ENCODE measurements at regions not wholly inside any gene's neighbourhood (a gene's known extent, or its start where the extent isn't known, plus 50 kb on each side); places are given as distances from the start of the nearest gene placed in this dataset.

DNA sequence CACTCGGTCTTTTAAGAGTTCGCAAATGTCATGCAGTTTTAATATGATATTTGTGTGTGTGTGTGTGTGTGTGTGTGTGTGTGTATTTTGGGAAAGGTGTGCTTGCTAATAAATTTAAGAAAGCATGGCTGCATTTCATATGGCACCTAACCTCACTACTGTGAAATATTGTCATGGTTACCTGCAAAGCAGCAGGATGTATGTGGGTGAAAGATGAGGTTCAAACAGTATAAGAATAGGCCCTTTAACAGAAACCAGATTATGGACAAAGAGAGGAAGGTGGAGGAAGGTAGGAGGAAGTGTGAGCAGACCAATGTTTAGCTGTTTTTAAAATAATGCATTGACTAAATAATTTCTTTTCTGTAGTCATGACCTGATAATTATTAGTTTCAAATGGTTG lies 73.5 kb upstream of the CACNA2D1 start:
- Mint-ChIP-seq H3K4me3 (no peak overlapping the region), H3K9me3 (peaks cover 0 to 13% (median 3%) of the 10 kb centered on the region in 8 donors), H3K27ac (no peak overlapping the region), H3K36me3 (no peaks in the 10 kb centered on the region), H3K27me3 (peaks cover 0 to 1% of the 10 kb centered on the region in 2 donors), H3K4me1 (no peaks in the 10 kb centered on the region)
- CTCF ChIA-PET (ENCODE audit: partially characterized antibody): no interaction called here
- H3K9me3 ChIP-seq (ENCODE audit: control insufficient read depth in 1 of 2, low read length in 2 of 2): no peaks in the 10 kb centered on the region
- no peak for DNase-seq
- intact Hi-C loops (cut with micrococcal nuclease): no loop called here
- H3K36me3 ChIP-seq (ENCODE audit: insufficient read depth, low read length): no peaks in the 10 kb centered on the region
- POLR2A ChIA-PET (ENCODE audit: partially characterized antibody): no interaction called here
- H3K27ac ChIP-seq (ENCODE audit: low read depth, low read length): no peak overlapping the region
- no peak overlapping the region for H3K4me3 ChIP-seq (ENCODE audit: low read length in 2 of 2)
- H3K4me1 ChIP-seq (ENCODE audit: insufficient read depth, low read length): no peaks in the 10 kb centered on the region
- H3K27me3 ChIP-seq (ENCODE audit: insufficient read depth, low read length): no peaks in the 10 kb centered on the region

DNA sequence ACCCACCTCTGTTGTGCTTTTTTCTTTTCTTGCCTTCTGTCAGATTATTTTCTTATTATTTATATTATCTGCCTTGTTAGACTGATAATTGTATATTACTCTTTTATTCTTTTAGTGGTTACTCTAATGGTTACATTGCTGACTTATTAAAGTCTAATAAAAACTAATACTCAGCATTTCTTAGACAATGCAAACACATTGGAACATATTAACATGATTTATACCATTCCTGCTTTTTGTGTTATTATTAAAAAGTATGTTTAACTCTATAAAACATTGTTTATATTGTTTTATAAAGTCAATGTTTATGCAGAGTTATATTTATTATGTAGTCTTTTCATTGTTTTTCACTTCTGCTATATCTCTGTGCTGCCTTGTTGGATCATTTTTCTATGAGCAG lies 68.0 kb upstream of the CACNA2D1 start:
- no peaks in the 10 kb centered on the region for H3K4me1 Mint-ChIP-seq

DNA sequence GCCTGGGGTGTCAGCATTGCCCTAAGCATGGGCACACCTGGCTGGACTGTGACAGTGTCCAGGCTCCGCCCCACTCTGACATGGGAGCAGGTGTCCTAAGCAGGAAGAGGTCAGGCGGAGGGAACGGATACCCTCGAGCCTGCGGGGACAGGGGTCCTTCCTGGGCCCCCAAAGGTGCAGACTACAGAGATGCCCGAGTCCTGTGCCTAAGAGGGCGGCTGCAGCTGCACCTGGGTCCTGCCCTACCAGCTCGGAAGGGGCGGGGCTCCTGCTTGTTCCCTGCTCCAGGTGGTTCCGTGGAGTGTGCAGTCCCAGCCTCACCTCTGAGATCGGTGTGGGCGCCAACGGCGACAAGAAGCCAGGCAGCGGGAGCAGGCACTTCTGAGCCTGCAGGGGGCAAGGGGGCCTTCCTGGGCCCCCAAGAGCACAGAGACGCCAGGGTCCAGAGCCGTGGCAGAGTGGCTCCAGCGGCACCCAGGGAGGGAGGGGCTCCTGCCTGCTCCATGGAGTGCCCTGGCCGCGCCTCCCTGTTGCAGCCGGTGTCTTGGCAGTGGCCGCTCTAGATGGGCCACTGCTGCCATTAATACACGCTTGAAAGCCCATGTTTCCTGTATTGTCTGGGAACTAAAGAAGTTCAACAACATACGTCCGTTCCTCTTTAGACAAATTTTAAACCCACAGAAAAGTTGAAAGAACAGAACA lies 64.5 kb upstream of the CACNA2D1 start:
- peaks cover 0 to 13% (median 4%) of the 10 kb centered on the region in 8 donors for H3K9me3 Mint-ChIP-seq

More for the DNA sequence above, 68.0 kb upstream of the CACNA2D1 start:
- Mint-ChIP-seq H3K36me3 (no peaks in the 10 kb centered on the region), H3K4me3 (no peak overlapping the region), H3K27ac (no peak overlapping the region), H3K27me3 (no peaks in the 10 kb centered on the region), H3K9me3 (peaks cover 0 to 12% (median 3%) of the 10 kb centered on the region in 8 donors)
- H3K27ac ChIP-seq (ENCODE audit: low read depth, low read length): no peak overlapping the region
- H3K27me3 ChIP-seq (ENCODE audit: insufficient read depth, low read length): no peaks in the 10 kb centered on the region
- DNase-seq: no peak
- H3K4me3 ChIP-seq (ENCODE audit: low read length in 2 of 2): no peak overlapping the region
- ChIA-PET CTCF (ENCODE audit: partially characterized antibody) (no interaction called here), POLR2A (ENCODE audit: partially characterized antibody) (no interaction called here)
- H3K36me3 ChIP-seq (ENCODE audit: insufficient read depth, low read length): no peaks in the 10 kb centered on the region
- H3K4me1 ChIP-seq (ENCODE audit: insufficient read depth, low read length): no peaks in the 10 kb centered on the region
- intact Hi-C loops (cut with micrococcal nuclease): no loop called here
- no peaks in the 10 kb centered on the region for H3K9me3 ChIP-seq (ENCODE audit: control insufficient read depth in 1 of 2, low read length in 2 of 2)

DNA sequence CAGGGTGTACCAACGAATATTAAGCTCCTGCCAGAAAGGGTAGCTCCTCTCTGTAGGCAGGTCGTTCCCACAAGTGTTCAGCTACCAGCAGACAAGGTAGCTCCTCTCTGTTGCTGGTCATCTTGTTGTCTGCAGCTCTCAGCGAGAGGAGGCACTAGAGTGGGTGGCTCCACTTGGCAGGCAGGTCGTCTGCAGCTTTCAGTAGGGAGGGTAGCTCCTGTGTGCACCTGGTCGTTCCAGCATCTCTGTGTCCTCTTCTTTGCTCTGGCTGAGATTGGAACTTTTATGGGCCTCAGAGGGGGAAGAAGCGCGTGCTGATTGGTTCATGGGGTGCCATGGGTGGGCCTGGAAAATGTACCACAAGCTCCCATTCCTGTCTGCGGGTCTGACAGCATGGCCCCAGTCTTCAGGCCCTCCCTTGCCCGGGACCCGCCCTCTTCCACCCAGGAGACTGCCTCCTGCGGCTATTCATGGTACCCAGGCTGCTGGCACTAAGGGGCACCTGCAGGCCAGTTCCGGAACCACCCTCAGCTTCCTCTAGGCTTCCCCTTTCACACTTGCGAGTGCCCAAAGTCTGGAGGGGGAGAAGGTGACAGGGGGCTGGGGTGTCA lies 63.9 kb upstream of the CACNA2D1 start:
- Mint-ChIP-seq H3K27ac (no peak overlapping the region), H3K4me3 (no peak overlapping the region), H3K27me3 (no peaks in the 10 kb centered on the region), H3K4me1 (no peaks in the 10 kb centered on the region), H3K36me3 (no peaks in the 10 kb centered on the region), H3K9me3 (peaks cover 0 to 13% (median 4%) of the 10 kb centered on the region in 8 donors)
- no peak overlapping the region for H3K27ac ChIP-seq (ENCODE audit: low read depth, low read length)
- ChIA-PET POLR2A (ENCODE audit: partially characterized antibody) (no interaction called here), CTCF (ENCODE audit: partially characterized antibody) (no interaction called here)
- H3K36me3 ChIP-seq (ENCODE audit: insufficient read depth, low read length): no peaks in the 10 kb centered on the region
- no peaks in the 10 kb centered on the region for H3K4me1 ChIP-seq (ENCODE audit: insufficient read depth, low read length)
- H3K4me3 ChIP-seq (ENCODE audit: low read length in 2 of 2): no peak overlapping the region
- DNase-seq: no peak
- intact Hi-C loops (cut with micrococcal nuclease): no loop called here
- no peaks in the 10 kb centered on the region for H3K27me3 ChIP-seq (ENCODE audit: insufficient read depth, low read length)
- H3K9me3 ChIP-seq (ENCODE audit: control insufficient read depth in 1 of 2, low read length in 2 of 2): no peaks in the 10 kb centered on the region

More for the DNA sequence above, 64.5 kb upstream of the CACNA2D1 start:
- H3K4me3 ChIP-seq (ENCODE audit: low read length in 2 of 2): no peak overlapping the region
- CTCF ChIA-PET (ENCODE audit: partially characterized antibody): no interaction called here
- Mint-ChIP-seq H3K27me3 (no peaks in the 10 kb centered on the region), H3K4me1 (no peaks in the 10 kb centered on the region), H3K27ac (no peak overlapping the region), H3K36me3 (no peaks in the 10 kb centered on the region), H3K4me3 (no peak overlapping the region)
- DNase-seq: peak in 1 of 5 donors; percentile 28
- no peaks in the 10 kb centered on the region for H3K36me3 ChIP-seq (ENCODE audit: insufficient read depth, low read length)
- H3K27ac ChIP-seq (ENCODE audit: low read depth, low read length): no peak overlapping the region
- intact Hi-C loops (cut with micrococcal nuclease): no loop called here
- POLR2A ChIA-PET (ENCODE audit: partially characterized antibody): no interaction called here
- no peaks in the 10 kb centered on the region for H3K9me3 ChIP-seq (ENCODE audit: control insufficient read depth in 1 of 2, low read length in 2 of 2)
- no peaks in the 10 kb centered on the region for H3K4me1 ChIP-seq (ENCODE audit: insufficient read depth, low read length)
- H3K27me3 ChIP-seq (ENCODE audit: insufficient read depth, low read length): no peaks in the 10 kb centered on the region

DNA sequence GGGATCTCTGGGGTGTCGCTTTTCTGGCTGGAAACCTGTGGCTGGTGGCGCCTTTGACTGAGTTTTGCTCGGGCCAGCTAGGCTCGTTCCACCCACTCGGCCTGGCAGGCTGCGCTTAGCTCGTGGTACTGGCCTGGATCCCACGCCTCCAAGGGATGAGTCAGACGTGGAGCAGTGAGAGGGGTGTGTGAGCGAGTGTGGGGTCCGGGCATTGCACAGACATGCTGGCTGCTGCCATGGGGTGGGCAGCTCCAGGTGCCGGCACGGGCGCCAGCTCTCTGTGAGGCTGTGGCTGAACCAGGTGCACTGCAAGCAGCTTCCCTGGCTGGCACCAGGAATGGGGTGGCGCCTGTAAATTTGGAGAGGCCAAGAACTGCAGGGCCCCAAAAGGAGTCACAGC lies 63.1 kb upstream of the CACNA2D1 start:
- DNase-seq: no peak
- Mint-ChIP-seq H3K9me3 (peaks cover 0 to 14% (median 8%) of the 10 kb centered on the region in 8 donors), H3K36me3 (no peaks in the 10 kb centered on the region), H3K27ac (peak overlapping the region in 1 of 7 donors; percentile 53), H3K27me3 (no peaks in the 10 kb centered on the region), H3K4me1 (no peaks in the 10 kb centered on the region), H3K4me3 (no peak overlapping the region)
- H3K9me3 ChIP-seq (ENCODE audit: control insufficient read depth in 1 of 2, low read length in 2 of 2): no peaks in the 10 kb centered on the region
- H3K27me3 ChIP-seq (ENCODE audit: insufficient read depth, low read length): no peaks in the 10 kb centered on the region
- POLR2A ChIA-PET (ENCODE audit: partially characterized antibody): no interaction called here
- H3K36me3 ChIP-seq (ENCODE audit: insufficient read depth, low read length): no peaks in the 10 kb centered on the region
- no peak overlapping the region for H3K4me3 ChIP-seq (ENCODE audit: low read length in 2 of 2)
- intact Hi-C loops (cut with micrococcal nuclease): no loop called here
- CTCF ChIA-PET (ENCODE audit: partially characterized antibody): no interaction called here
- H3K4me1 ChIP-seq (ENCODE audit: insufficient read depth, low read length): no peaks in the 10 kb centered on the region
- no peak overlapping the region for H3K27ac ChIP-seq (ENCODE audit: low read depth, low read length)

DNA sequence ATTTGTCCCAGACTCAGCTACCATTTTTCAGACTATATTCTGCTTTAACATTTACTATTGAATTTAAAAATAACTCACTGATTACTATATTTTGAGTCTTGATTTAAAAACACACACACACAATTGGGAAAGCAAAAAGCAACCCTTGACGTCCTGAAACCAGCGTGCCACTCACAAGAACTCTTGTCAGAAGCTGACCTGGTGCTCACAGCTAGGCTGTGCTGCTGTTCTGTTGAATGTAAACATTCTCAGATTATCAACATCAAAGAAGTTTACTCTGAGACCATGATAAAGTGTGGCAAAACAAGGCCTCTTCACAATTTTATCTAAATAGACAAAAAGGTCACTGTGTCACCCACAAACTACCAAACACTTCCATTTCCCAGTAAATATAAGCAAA lies 62.6 kb upstream of the CACNA2D1 start:
- Histone ChIP-seq H3K36me3 (ENCODE audit: insufficient read depth, low read length) (no peaks in the 10 kb centered on the region), H3K9me3 (ENCODE audit: control insufficient read depth in 1 of 2, low read length in 2 of 2) (no peaks in the 10 kb centered on the region), H3K27ac (ENCODE audit: low read depth, low read length) (no peak overlapping the region), H3K4me1 (ENCODE audit: insufficient read depth, low read length) (no peaks in the 10 kb centered on the region), H3K27me3 (ENCODE audit: insufficient read depth, low read length) (no peaks in the 10 kb centered on the region), H3K4me3 (ENCODE audit: low read length in 2 of 2) (no peak overlapping the region)
- Mint-ChIP-seq H3K36me3 (no peaks in the 10 kb centered on the region), H3K27me3 (no peaks in the 10 kb centered on the region), H3K4me1 (no peaks in the 10 kb centered on the region), H3K27ac (no peak overlapping the region), H3K9me3 (peaks cover 0 to 17% (median 11%) of the 10 kb centered on the region in 8 donors), H3K4me3 (no peak overlapping the region)
- intact Hi-C loops (cut with micrococcal nuclease): no loop called here
- no peak for DNase-seq
- CTCF ChIA-PET (ENCODE audit: partially characterized antibody): no interaction called here
- POLR2A ChIA-PET (ENCODE audit: partially characterized antibody): no interaction called here

DNA sequence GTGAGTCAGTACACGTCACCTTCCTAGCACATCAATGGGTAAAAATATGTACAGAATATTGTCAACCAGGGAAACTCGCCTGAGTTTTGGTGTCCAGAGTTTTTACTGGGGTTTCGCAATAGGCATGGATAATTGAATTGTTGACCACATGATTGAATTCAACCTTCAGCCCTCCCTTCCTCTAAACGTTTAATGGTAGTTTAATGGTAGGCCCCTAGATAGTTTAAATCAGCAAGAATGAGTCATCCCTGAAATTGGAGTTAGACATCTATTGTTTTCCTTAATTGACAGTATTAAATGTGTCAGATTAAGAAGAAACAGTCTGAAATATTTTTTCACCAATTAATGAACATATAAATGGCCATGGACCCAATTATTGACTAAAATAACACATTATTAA lies 57.8 kb upstream of the CACNA2D1 start:
- H3K36me3 Mint-ChIP-seq: no peaks in the 10 kb centered on the region
- Histone ChIP-seq H3K9me3 (ENCODE audit: control insufficient read depth in 1 of 2, low read length in 2 of 2) (no peaks in the 10 kb centered on the region), H3K27ac (ENCODE audit: low read depth, low read length) (no peak overlapping the region), H3K4me1 (ENCODE audit: insufficient read depth, low read length) (no peaks in the 10 kb centered on the region), H3K36me3 (ENCODE audit: insufficient read depth, low read length) (no peaks in the 10 kb centered on the region), H3K4me3 (ENCODE audit: low read length in 2 of 2) (no peak overlapping the region), H3K27me3 (ENCODE audit: insufficient read depth, low read length) (no peaks in the 10 kb centered on the region)
- no peak for DNase-seq
- POLR2A ChIA-PET (ENCODE audit: partially characterized antibody): no interaction called here
- peaks cover 0 to 22% (median 9%) of the 10 kb centered on the region in 8 donors for H3K9me3 Mint-ChIP-seq
- H3K27me3 Mint-ChIP-seq: no peaks in the 10 kb centered on the region
- H3K4me1 Mint-ChIP-seq: no peaks in the 10 kb centered on the region
- H3K4me3 Mint-ChIP-seq: no peak overlapping the region
- no peak overlapping the region for H3K27ac Mint-ChIP-seq
- CTCF ChIA-PET (ENCODE audit: partially characterized antibody): no interaction called here
- intact Hi-C loops (cut with micrococcal nuclease): no loop called here
